ENCODE measurements at regions not wholly inside any gene's neighbourhood (a gene's known extent, or its start where the extent isn't known, plus 50 kb on each side); places are given as distances from the start of the nearest gene placed in this dataset.
"Not testable (repeated sequence)": the region's sequence is repeated elsewhere in the genome, so short reads cannot be mapped to it uniquely, and the experiment has no call there.

GRCh38 chr6:66508433-66508832 is 801.4 kb upstream of the EYS start:
- Histone ChIP-seq H3K27ac (no peak overlapping the region), H3K36me3 (no peaks in the 10 kb centered on the region), H3K4me3 (no peak overlapping the region), H3K27me3 (no peaks in the 10 kb centered on the region), H3K4me1 (no peaks in the 10 kb centered on the region), H3K9me3 (peaks cover 0 to 7% of the 10 kb centered on the region in 2 donors)
- DNase-seq: no peak
- TF ChIP-seq CTCF (IDR thresholded peaks at IDR 0.05) (no peak), POLR2A (IDR thresholded peaks at IDR 0.05) (no peak), EP300 (IDR thresholded peaks at IDR 0.05; ENCODE audit: low read depth) (no peak), POLR2AphosphoS5 (IDR thresholded peaks at IDR 0.05) (no peak)
- intact Hi-C loops (cut with DNase I; ENCODE audit: low total_unique reads) (no loop called here), in situ Hi-C loops (cut with MboI; ENCODE audit: low pct_ligation_motif_present in 1 of 4, low pct_unique_long_range_greater_than_20kb in 1 of 4, low sequenced_read_pairs in 3 of 4) (no loop called here)
- 65 to 74% methylated on average over 3 of the region's 3 CpGs for WGBS, 2 donors (ENCODE audit: low coverage in 1 of 2)

GRCh38 chr6:66499851-66500250 is 792.8 kb upstream of the EYS start:
- DNase-seq: no peak
- 71 to 80% methylated on average over 2 of the region's 2 CpGs for WGBS, 2 donors (ENCODE audit: low coverage in 1 of 2)
- no peak for TF ChIP-seq POLR2A (IDR thresholded peaks at IDR 0.05)
- no peak for TF ChIP-seq EP300 (IDR thresholded peaks at IDR 0.05; ENCODE audit: low read depth)
- no peak for TF ChIP-seq POLR2AphosphoS5 (IDR thresholded peaks at IDR 0.05)
- TF ChIP-seq CTCF (IDR thresholded peaks at IDR 0.05): no peak
- Histone ChIP-seq H3K4me1 (no peaks in the 10 kb centered on the region), H3K4me3 (no peak overlapping the region), H3K36me3 (no peaks in the 10 kb centered on the region), H3K27me3 (no peaks in the 10 kb centered on the region), H3K27ac (no peak overlapping the region), H3K9me3 (no peaks in the 10 kb centered on the region)
- in situ Hi-C loops (cut with MboI; ENCODE audit: low pct_ligation_motif_present in 1 of 4, low pct_unique_long_range_greater_than_20kb in 1 of 4, low sequenced_read_pairs in 3 of 4) (no loop called here), intact Hi-C loops (cut with DNase I; ENCODE audit: low total_unique reads) (no loop called here)

GRCh38 chr6:66496659-66497058 is 789.6 kb upstream of the EYS start:
- TF ChIP-seq CTCF (IDR thresholded peaks at IDR 0.05) (no peak), POLR2AphosphoS5 (IDR thresholded peaks at IDR 0.05) (no peak), POLR2A (IDR thresholded peaks at IDR 0.05) (no peak)
- Histone ChIP-seq H3K4me1 (no peaks in the 10 kb centered on the region), H3K4me3 (no peak overlapping the region), H3K36me3 (no peaks in the 10 kb centered on the region), H3K9me3 (no peaks in the 10 kb centered on the region), H3K27me3 (no peaks in the 10 kb centered on the region), H3K27ac (no peak overlapping the region)
- intact Hi-C loops (cut with DNase I; ENCODE audit: low total_unique reads) (no loop called here), in situ Hi-C loops (cut with MboI; ENCODE audit: low pct_ligation_motif_present in 1 of 4, low pct_unique_long_range_greater_than_20kb in 1 of 4, low sequenced_read_pairs in 3 of 4) (no loop called here)
- 19 to 48% methylated on average over 2 of the region's 2 CpGs for WGBS, 2 donors (ENCODE audit: low coverage in 1 of 2)
- no peak for DNase-seq

GRCh38 chr6:66494643-66495042 is 787.6 kb upstream of the EYS start:
- 84 to 100% methylated on average over 1 to 2 of the region's 2 CpGs for WGBS, 2 donors (ENCODE audit: low coverage in 1 of 2)
- H3K27ac ChIP-seq; intact Hi-C loops (cut with DNase I; ENCODE audit: low total_unique reads); H3K4me1 ChIP-seq; H3K9me3 ChIP-seq; H3K27me3 ChIP-seq; H3K4me3 ChIP-seq; H3K36me3 ChIP-seq; in situ Hi-C loops (cut with MboI; ENCODE audit: low pct_ligation_motif_present in 1 of 4, low pct_unique_long_range_greater_than_20kb in 1 of 4, low sequenced_read_pairs in 3 of 4); DNase-seq: not testable (repeated sequence)

- Histone ChIP-seq H3K9me3 (no peaks in the 10 kb centered on the region), H3K27ac (no peak overlapping the region), H3K4me3 (no peak overlapping the region), H3K27me3 (no peaks in the 10 kb centered on the region), H3K36me3 (no peaks in the 10 kb centered on the region), H3K4me1 (no peaks in the 10 kb centered on the region)
- WGBS, 2 donors (ENCODE audit: low coverage in 1 of 2): 82% methylated on average over 6 of the region's 9 CpGs; no CpG with 5 or more reads in 1 of the 2 donors
- in situ Hi-C loops (cut with MboI; ENCODE audit: low pct_ligation_motif_present in 1 of 4, low pct_unique_long_range_greater_than_20kb in 1 of 4, low sequenced_read_pairs in 3 of 4): no loop called here
- no peak for DNase-seq
- TF ChIP-seq POLR2A (IDR thresholded peaks at IDR 0.05) (no peak), CTCF (IDR thresholded peaks at IDR 0.05) (no peak), POLR2AphosphoS5 (IDR thresholded peaks at IDR 0.05) (no peak), EP300 (IDR thresholded peaks at IDR 0.05; ENCODE audit: low read depth) (no peak)
- intact Hi-C loops (cut with DNase I; ENCODE audit: low total_unique reads): no loop called here
Measured at GRCh38 chr6:66489269-66489987, 782.4 kb upstream of the EYS start.
